ENCODE measurements at regions not wholly inside any gene's neighbourhood (a gene's known extent, or its start where the extent isn't known, plus 50 kb on each side); places are given as distances from the start of the nearest gene placed in this dataset.

GRCh38 chr5:20305463-20305862 lies 317.5 kb upstream of the CDH18 start:
- TF ChIP-seq, protein P1, sequence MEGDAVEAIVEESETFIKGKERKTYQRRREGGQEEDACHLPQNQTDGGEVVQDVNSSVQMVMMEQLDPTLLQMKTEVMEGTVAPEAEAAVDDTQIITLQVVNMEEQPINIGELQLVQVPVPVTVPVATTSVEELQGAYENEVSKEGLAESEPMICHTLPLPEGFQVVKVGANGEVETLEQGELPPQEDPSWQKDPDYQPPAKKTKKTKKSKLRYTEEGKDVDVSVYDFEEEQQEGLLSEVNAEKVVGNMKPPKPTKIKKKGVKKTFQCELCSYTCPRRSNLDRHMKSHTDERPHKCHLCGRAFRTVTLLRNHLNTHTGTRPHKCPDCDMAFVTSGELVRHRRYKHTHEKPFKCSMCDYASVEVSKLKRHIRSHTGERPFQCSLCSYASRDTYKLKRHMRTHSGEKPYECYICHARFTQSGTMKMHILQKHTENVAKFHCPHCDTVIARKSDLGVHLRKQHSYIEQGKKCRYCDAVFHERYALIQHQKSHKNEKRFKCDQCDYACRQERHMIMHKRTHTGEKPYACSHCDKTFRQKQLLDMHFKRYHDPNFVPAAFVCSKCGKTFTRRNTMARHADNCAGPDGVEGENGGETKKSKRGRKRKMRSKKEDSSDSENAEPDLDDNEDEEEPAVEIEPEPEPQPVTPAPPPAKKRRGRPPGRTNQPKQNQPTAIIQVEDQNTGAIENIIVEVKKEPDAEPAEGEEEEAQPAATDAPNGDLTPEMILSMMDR (IDR thresholded peaks at IDR 0.05; ENCODE audit: insufficient read depth, low read depth, low read length), result no peak
- TF ChIP-seq EZH2 (IDR thresholded peaks at IDR 0.05; ENCODE audit: insufficient read depth, low read length), result no peak
